ENCODE measurements at regions not wholly inside any gene's neighbourhood (a gene's known extent, or its start where the extent isn't known, plus 50 kb on each side); places are given as distances from the start of the nearest gene placed in this dataset.

GRCh38 chr2:198405311-198405710, 600.9 kb downstream of the PLCL1 start:
- TF ChIP-seq CTCF (IDR thresholded peaks at IDR 0.05; ENCODE audit: low read depth, low read length, missing input control): no peak
- TF ChIP-seq SP1 (IDR thresholded peaks at IDR 0.05): no peak
- TF ChIP-seq MAX (IDR thresholded peaks at IDR 0.05): no peak
- TF ChIP-seq NR2F2 (IDR thresholded peaks at IDR 0.05): no peak
- TF ChIP-seq FOXA1 (IDR thresholded peaks at IDR 0.05): no peak
- no peak for TF ChIP-seq GABPA (IDR thresholded peaks at IDR 0.05 in 1 of 2, conservative IDR thresholded peaks at IDR 0.05 in 1 of 2)
- no peak for TF ChIP-seq RAD21 (IDR thresholded peaks at IDR 0.05)
- no peak for TF ChIP-seq FOXA2 (IDR thresholded peaks at IDR 0.05)
- no peak for TF ChIP-seq ZBTB33 (IDR thresholded peaks at IDR 0.05)
- no peak for TF ChIP-seq YY1 (IDR thresholded peaks at IDR 0.05)
- no peak for TF ChIP-seq EGR1 (IDR thresholded peaks at IDR 0.05; ENCODE audit: low read depth in 2 of 2)
- no peak for TF ChIP-seq TAF1 (conservative IDR thresholded peaks at IDR 0.05)

All from liver (tissue), 3 donors.